Neural cell (in vitro differentiated cells): ENCODE measurements at regions not wholly inside any gene's neighbourhood (a gene's known extent, or its start where the extent isn't known, plus 50 kb on each side); places are given as distances from the start of the nearest gene placed in this dataset.

Source experiments
- CTCF ChIP-seq: fragments of 450-650 bp; IDR thresholded peaks from 2 replicates; pipeline ENCODE4 v1.5.1; 2014; ENCODE audit warnings: antibody characterized with exemption, mild to moderate bottlenecking, moderate library complexity; ENCODE audit not compliant: poor library complexity, severe bottlenecking
- EP300 ChIP-seq: fragments of 450-650 bp; conservative IDR thresholded peaks from 2 replicates; pipeline ENCODE4 v1.6.1; 2014; ENCODE audit warnings: antibody characterized with exemption, mild to moderate bottlenecking, moderate library complexity; ENCODE audit not compliant: poor library complexity, severe bottlenecking
- POLR2AphosphoS5 ChIP-seq: IDR thresholded peaks from 2 replicates; pipeline ENCODE4 v1.6.1; 2012

DNA sequence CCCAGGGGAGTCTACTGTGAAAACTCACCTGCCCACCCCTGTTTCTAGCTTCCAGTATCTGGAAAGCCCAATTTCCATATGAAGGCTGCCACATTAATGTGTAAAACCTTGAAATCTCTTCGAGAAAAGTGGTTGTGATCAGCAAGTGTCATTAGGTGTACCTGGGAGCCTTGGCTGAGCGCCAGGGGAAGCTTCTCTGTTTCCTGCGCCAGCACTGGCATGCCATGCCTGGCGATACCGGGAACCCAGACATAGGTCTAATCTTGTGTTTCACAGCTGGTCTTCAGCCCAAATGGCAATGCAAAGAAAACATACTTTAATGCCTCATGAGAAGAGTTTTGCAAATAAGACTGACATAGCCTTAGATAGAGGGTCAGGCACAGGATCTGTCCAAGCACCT lies 101.6 kb downstream of the TENT4A start:
- no peak for TF ChIP-seq CTCF
- TF ChIP-seq EP300, result no peak
- no peak for TF ChIP-seq POLR2AphosphoS5
